Mesenchymal stem cell (in vitro differentiated cells and primary cell): ENCODE measurements at regions not wholly inside any gene's neighbourhood (a gene's known extent, or its start where the extent isn't known, plus 50 kb on each side); places are given as distances from the start of the nearest gene placed in this dataset.
"Not testable (repeated sequence)": the region's sequence is repeated elsewhere in the genome, so short reads cannot be mapped to it uniquely, and the experiment has no call there.

Experiments
- DNase-seq: peaks from one replicate; pipeline ENCODE4 v3.0.0-alpha.2; 2013
- H2AFZ ChIP-seq: one replicate; pipeline ENCODE4 v1.6.1; 2013; ENCODE audit warnings: low read depth, mild to moderate bottlenecking, control low read depth, inconsistent platforms, low read length, moderate library complexity
- H2AK5ac ChIP-seq: 2 replicates; pipeline ENCODE4 v1.6.1; 2013; ENCODE audit warnings: low read length, moderate library complexity, mild to moderate bottlenecking, inconsistent platforms; ENCODE audit not compliant: severe bottlenecking
- H2BK120ac ChIP-seq: one replicate; pipeline ENCODE4 v1.6.1; 2013; ENCODE audit warnings: low read depth, mild to moderate bottlenecking, inconsistent platforms, low read length, moderate library complexity
- H2BK12ac ChIP-seq, 2 experiments: one replicate each; pipeline ENCODE4 v1.6.1; 2013; ENCODE audit warnings: inconsistent platforms in 2 of 2, low read length in 2 of 2, mild to moderate bottlenecking in 2 of 2, moderate library complexity in 2 of 2, control low read depth in 1 of 2
- H2BK15ac ChIP-seq: one replicate; pipeline ENCODE4 v1.6.1; 2013; ENCODE audit warnings: mild to moderate bottlenecking, low read depth, inconsistent platforms; ENCODE audit not compliant: poor library complexity, severe bottlenecking
- H2BK5ac ChIP-seq: 2 replicates; pipeline ENCODE4 v1.6.1; 2013; ENCODE audit warnings: low read depth, mild to moderate bottlenecking, low read length, control low read depth, inconsistent platforms; ENCODE audit not compliant: poor library complexity, severe bottlenecking
- H3K14ac ChIP-seq, 2 experiments: one replicate each; pipeline ENCODE4 v1.6.1; 2013; ENCODE audit warnings: inconsistent platforms in 2 of 2, low read length in 2 of 2, control low read depth in 1 of 2, mild to moderate bottlenecking in 1 of 2, moderate library complexity in 1 of 2
- H3K18ac ChIP-seq, 2 experiments: one replicate each; pipeline ENCODE4 v1.6.1; 2013; ENCODE audit warnings: inconsistent platforms in 2 of 2, low read length in 2 of 2, control low read depth in 1 of 2, low read depth in 1 of 2, mild to moderate bottlenecking in 1 of 2
- H3K23ac ChIP-seq, 2 experiments: one replicate each; pipeline ENCODE4 v1.6.1; 2013; ENCODE audit warnings: inconsistent platforms in 2 of 2, low read length in 2 of 2, mild to moderate bottlenecking in 2 of 2, moderate library complexity in 2 of 2, control low read depth in 1 of 2
- H3K27ac ChIP-seq: 2 replicates; pipeline ENCODE4 v1.5.1; 2013; ENCODE audit warnings: mild to moderate bottlenecking, moderate library complexity, low read length, control low read depth, inconsistent platforms; ENCODE audit not compliant: poor library complexity, severe bottlenecking
- H3K27me3 ChIP-seq, 2 experiments: 2 replicates each; pipeline versions ENCODE4 v1.6.1 to v1.7.0; 2013; ENCODE audit warnings: low read length in 2 of 2, mild to moderate bottlenecking in 2 of 2, moderate library complexity in 2 of 2, control low read depth in 1 of 2, inconsistent platforms in 1 of 2; ENCODE audit not compliant: control insufficient read depth in 1 of 2, insufficient read depth in 1 of 2
- H3K36me3 ChIP-seq, 2 experiments: 2 replicates each; pipeline versions ENCODE4 v1.6.1 to v1.7.0; 2013; ENCODE audit warnings: low read length in 2 of 2, control low read depth in 1 of 2, inconsistent platforms in 1 of 2, low read depth in 1 of 2, mild to moderate bottlenecking in 1 of 2; ENCODE audit not compliant: insufficient read depth in 2 of 2, control insufficient read depth in 1 of 2
- H3K4ac ChIP-seq, 2 experiments: one replicate each; pipeline ENCODE4 v1.6.1; 2013; ENCODE audit warnings: inconsistent platforms in 2 of 2, low read length in 2 of 2, mild to moderate bottlenecking in 2 of 2, moderate library complexity in 2 of 2, control low read depth in 1 of 2, low read depth in 1 of 2
- H3K4me1 ChIP-seq: 2 replicates; pipeline ENCODE4 v1.6.1; 2013; ENCODE audit warnings: low read depth, low read length, control low read depth; ENCODE audit not compliant: control insufficient read depth, insufficient read depth
- H3K4me2 ChIP-seq: 2 replicates; pipeline ENCODE4 v1.6.1; 2013; ENCODE audit warnings: low read length, mild to moderate bottlenecking, inconsistent platforms; ENCODE audit not compliant: poor library complexity, severe bottlenecking
- H3K4me3 ChIP-seq, 2 experiments: 2 replicates each; pipeline versions ENCODE4 v1.5.1 to v1.7.0; 2013; ENCODE audit warnings: low read length in 2 of 2, mild to moderate bottlenecking in 2 of 2, control low read depth in 1 of 2, low read depth in 1 of 2; ENCODE audit not compliant: insufficient read depth in 1 of 2
- H3K79me1 ChIP-seq: replicated peaks from 2 replicates; pipeline ENCODE4 v1.6.1; 2013; ENCODE audit warnings: mild to moderate bottlenecking, control low read depth, low read length, inconsistent platforms; ENCODE audit not compliant: poor library complexity, severe bottlenecking
- H3K9ac ChIP-seq: 2 replicates; pipeline ENCODE4 v1.7.0; 2013; ENCODE audit warnings: mild to moderate bottlenecking, low read length, moderate library complexity
- H3K9me3 ChIP-seq: 2 replicates; pipeline ENCODE4 v1.7.0; 2013; ENCODE audit warnings: mild to moderate bottlenecking, low read length; ENCODE audit not compliant: control insufficient read depth
- H4K8ac ChIP-seq: one replicate; pipeline ENCODE4 v1.6.1; 2013; ENCODE audit warnings: inconsistent platforms, mild to moderate bottlenecking, low read length, moderate library complexity
- H4K91ac ChIP-seq: one replicate; pipeline ENCODE4 v1.6.1; 2013; ENCODE audit warnings: mild to moderate bottlenecking, low read length, inconsistent platforms
- WGBS: methylation state at CpG from one replicate; pipeline ENCODE4 v1.1.7; 2013; ENCODE audit warnings: mixed read lengths; 5-methylcytosine and 5-hydroxymethylcytosine counted together

DNA sequence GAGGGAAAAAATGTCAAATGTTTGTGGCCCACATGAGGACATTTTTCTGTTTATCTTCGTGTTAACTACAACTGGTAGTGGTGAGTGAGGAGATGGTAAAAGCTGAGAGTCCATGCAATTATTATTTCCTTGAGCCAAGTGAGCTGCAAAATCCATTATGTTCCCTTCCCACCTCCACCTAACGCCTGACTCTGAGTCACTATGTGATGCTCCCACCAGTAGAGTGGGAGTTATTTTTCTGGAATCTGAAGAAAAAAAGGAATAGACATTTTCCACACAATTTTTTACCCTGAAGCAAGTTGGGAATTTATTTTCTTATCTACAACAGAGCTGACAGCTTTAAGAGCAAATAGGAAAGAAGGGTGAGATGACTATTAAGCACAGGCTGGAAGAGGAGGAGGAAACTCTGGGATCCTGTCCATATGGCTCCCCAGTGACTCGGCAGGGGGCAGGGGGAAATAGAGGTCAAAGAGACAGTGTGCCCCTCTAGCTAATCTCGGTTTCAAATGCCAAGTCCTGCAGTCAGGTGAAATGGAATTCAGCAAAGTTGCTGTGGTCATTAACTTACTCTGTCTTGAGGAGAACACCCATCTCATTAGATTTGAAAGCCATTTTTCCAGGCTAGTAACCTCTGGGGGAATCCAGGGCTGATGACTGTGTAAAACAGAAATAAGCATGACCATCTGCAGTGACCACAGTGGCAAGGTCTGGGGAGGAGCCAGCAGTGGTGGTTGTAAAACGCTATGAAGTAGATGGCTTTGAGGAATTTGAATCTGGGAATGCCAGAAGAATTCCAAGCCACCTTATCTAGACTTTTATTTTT, 463.9 kb downstream of the STK39 start:
- Histone ChIP-seq H3K27me3 (no peaks in the 10 kb centered on the region), H3K4me1 (peaks cover 4% of the 10 kb centered on the region), H3K4ac (no peak overlapping the region), H3K36me3 (no peaks in the 10 kb centered on the region), H3K79me1 (no peaks in the 10 kb centered on the region), H3K14ac (no peak overlapping the region), H2AFZ (no peak overlapping the region), H3K4me2 (peak overlapping the region; percentile 49), H2AK5ac (no peak overlapping the region), H3K18ac (no peak overlapping the region), H3K23ac (no peak overlapping the region), H3K9me3 (no peaks in the 10 kb centered on the region), H2BK15ac (no peak overlapping the region), H2BK12ac (no peak overlapping the region), H2BK5ac (peak overlapping the region; percentile 0), H3K4me3 (no peak overlapping the region), H3K27ac (peak overlapping the region; percentile 75), H4K91ac (no peak overlapping the region), H3K9ac (no peak overlapping the region), H2BK120ac (no peak overlapping the region), H4K8ac (no peak overlapping the region)
- DNase-seq: peak; percentile 60
- 19% methylated on average over 3 of the region's 5 CpGs for WGBS

DNA sequence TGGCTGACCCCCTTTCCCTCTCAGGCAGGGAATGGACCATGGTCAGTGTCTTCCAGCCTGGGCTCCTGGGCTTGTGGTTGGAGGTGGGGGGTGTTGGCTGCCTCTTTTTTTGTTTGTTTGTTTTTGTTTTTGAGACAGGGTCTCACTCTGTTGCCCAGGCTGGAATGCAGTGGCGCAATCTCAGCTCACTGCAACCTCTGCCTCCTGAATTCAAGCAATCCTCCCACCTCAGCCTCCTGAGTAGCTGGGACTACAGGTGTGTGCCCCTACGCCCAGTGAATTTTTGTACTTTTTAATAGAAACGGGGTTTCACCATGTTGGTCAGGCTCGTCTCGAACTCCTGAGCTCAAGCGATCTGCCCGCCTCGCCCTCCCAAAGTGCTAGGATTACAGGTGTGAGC, 465.8 kb downstream of the STK39 start:
- H2BK5ac ChIP-seq, H3K23ac ChIP-seq, H3K27me3 ChIP-seq, H2AFZ ChIP-seq, H3K4ac ChIP-seq, H3K36me3 ChIP-seq, DNase-seq, H3K79me1 ChIP-seq, H3K4me3 ChIP-seq, H2BK15ac ChIP-seq, H4K8ac ChIP-seq, H3K4me2 ChIP-seq, H3K9ac ChIP-seq, H4K91ac ChIP-seq, H3K14ac ChIP-seq, H3K4me1 ChIP-seq, H3K9me3 ChIP-seq, H2BK12ac ChIP-seq, H2BK120ac ChIP-seq, H3K27ac ChIP-seq: not testable (repeated sequence)
- Histone ChIP-seq H3K18ac (peak overlapping the region in 1 of 2 experiments; percentile 24), H2AK5ac (peak overlapping the region; percentile 68)
- WGBS: 89% methylated on average over 8 of the region's 8 CpGs

DNA sequence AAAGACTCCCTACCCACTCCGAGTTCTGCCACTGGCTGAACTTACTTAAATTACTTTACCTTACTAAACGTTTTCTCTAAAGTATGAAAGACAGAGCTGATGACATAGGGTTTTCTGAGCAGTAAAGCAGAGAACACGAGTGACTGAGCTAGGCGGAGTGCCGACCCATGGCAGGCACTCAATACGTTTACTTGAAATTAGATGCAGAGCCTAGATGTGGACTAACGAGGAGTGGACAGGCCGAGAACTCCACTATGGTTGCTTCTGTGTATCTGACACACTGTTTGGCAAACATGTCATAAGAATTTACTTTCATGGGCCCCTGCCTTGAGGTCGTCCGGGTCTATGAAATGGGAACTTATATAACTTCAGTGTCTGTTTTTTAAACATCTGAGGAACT, 471.0 kb downstream of the STK39 start:
- H3K18ac ChIP-seq: no peak overlapping the region
- no peak overlapping the region for H3K14ac ChIP-seq
- no peak overlapping the region for H3K23ac ChIP-seq
- no peaks in the 10 kb centered on the region for H3K4me1 ChIP-seq
- no peak overlapping the region for H3K4me2 ChIP-seq
- WGBS: 55% methylated on average over 10 of the region's 10 CpGs
- H2BK5ac ChIP-seq: no peak overlapping the region
- H3K4ac ChIP-seq: no peak overlapping the region
- no peak overlapping the region for H4K8ac ChIP-seq
- H3K79me1 ChIP-seq: no peaks in the 10 kb centered on the region
- no peak overlapping the region for H2BK12ac ChIP-seq
- H3K27me3 ChIP-seq: no peaks in the 10 kb centered on the region
- no peak overlapping the region for H2AFZ ChIP-seq
- no peaks in the 10 kb centered on the region for H3K36me3 ChIP-seq
- H3K27ac ChIP-seq: no peak overlapping the region
- DNase-seq: no peak
- no peaks in the 10 kb centered on the region for H3K9me3 ChIP-seq
- no peak overlapping the region for H4K91ac ChIP-seq
- no peak overlapping the region for H2BK120ac ChIP-seq
- no peak overlapping the region for H3K9ac ChIP-seq
- H2AK5ac ChIP-seq: no peak overlapping the region
- H2BK15ac ChIP-seq: no peak overlapping the region
- no peak overlapping the region for H3K4me3 ChIP-seq

DNA sequence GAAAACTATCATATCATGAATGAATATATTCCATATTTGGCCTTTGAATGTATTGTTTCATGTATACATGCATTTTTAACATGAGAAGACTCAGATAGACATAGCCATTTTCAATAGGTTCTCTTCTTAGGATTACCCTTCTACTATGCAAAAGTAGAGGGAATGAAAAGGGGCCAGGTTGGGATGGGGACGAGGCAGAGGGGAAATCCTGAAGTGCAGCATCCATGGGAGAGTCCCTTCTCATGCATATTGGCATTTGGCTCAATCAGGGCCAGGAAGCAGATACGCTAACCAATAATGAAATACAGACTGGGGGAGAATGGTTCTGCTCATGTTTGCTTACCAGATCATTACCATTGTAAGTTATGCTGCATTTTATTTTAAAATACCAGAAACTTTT, 475.8 kb downstream of the STK39 start:
- Histone ChIP-seq H3K23ac (no peak overlapping the region), H2BK15ac (no peak overlapping the region), H4K91ac (no peak overlapping the region), H3K4me3 (no peak overlapping the region), H3K4me2 (no peak overlapping the region), H2BK120ac (no peak overlapping the region), H2AFZ (no peak overlapping the region), H2AK5ac (no peak overlapping the region), H3K27ac (no peak overlapping the region), H3K18ac (no peak overlapping the region), H3K36me3 (no peaks in the 10 kb centered on the region), H3K14ac (no peak overlapping the region), H3K79me1 (no peaks in the 10 kb centered on the region), H2BK5ac (no peak overlapping the region), H3K4ac (no peak overlapping the region), H3K4me1 (no peaks in the 10 kb centered on the region), H4K8ac (no peak overlapping the region), H2BK12ac (no peak overlapping the region), H3K9ac (no peak overlapping the region), H3K9me3 (peaks cover 2% of the 10 kb centered on the region), H3K27me3 (no peaks in the 10 kb centered on the region)
- no peak for DNase-seq
- 95% methylated on average over 1 of the region's 2 CpGs for WGBS
